ENCODE measurements at regions not wholly inside any gene's neighbourhood (a gene's known extent, or its start where the extent isn't known, plus 50 kb on each side); places are given as distances from the start of the nearest gene placed in this dataset.
"Not testable (repeated sequence)": the region's sequence is repeated elsewhere in the genome, so short reads cannot be mapped to it uniquely, and the experiment has no call there.

GRCh38 chr2:147139732-147140131 lies 705.1 kb upstream of the ACVR2A start:
- TF ChIP-seq CTCF, POLR2AphosphoS5, POLR2A (IDR thresholded peaks at IDR 0.05): not testable (repeated sequence)
